ENCODE measurements at regions not wholly inside any gene's neighbourhood (a gene's known extent, or its start where the extent isn't known, plus 50 kb on each side); places are given as distances from the start of the nearest gene placed in this dataset.

- TF ChIP-seq REST (IDR thresholded peaks at IDR 0.05; ENCODE audit: insufficient read depth in 1 of 2, low read depth in 2 of 2, low read length in 2 of 2) (no peak), FOXP2 (optimal IDR thresholded peaks at IDR 0.05; ENCODE audit: borderline replicate concordance, extremely low read depth, extremely low read length, insufficient read depth) (no peak)
These were observed 65.8 kb upstream of the SMIM36 start for GRCh38 chr17:55576996-55577586.
